HepG2 (cell line): ENCODE measurements at regions not wholly inside any gene's neighbourhood (a gene's known extent, or its start where the extent isn't known, plus 50 kb on each side); places are given as distances from the start of the nearest gene placed in this dataset.

ENCODE experiments used
- DBP ChIP-seq: sonication (generic); formaldehyde crosslinking; IDR thresholded peaks from 2 replicates; pipeline ENCODE4 v1.4.0; 2020; ENCODE audit warnings: missing genetic modification reagents; ENCODE audit errors: not compliant biosample characterization
- DMTF1 ChIP-seq: sonication (generic); formaldehyde crosslinking; IDR thresholded peaks from 2 replicates; pipeline ENCODE4 v1.4.0; 2020; ENCODE audit warnings: mild to moderate bottlenecking, missing genetic modification reagents
- ELF3 ChIP-seq: IDR thresholded peaks from 2 replicates; pipeline ENCODE4 v1.6.1; 2016; ENCODE audit warnings: missing genetic modification reagents, missing compliant biosample characterization
- ELK4 ChIP-seq: sonication (generic); formaldehyde crosslinking; IDR thresholded peaks from 2 replicates; pipeline ENCODE4 v1.9.0; 2021; ENCODE audit warnings: missing genetic modification reagents, borderline replicate concordance
- HIC2 ChIP-seq: sonication (generic); formaldehyde crosslinking; IDR thresholded peaks from 2 replicates; pipeline ENCODE4 v1.9.0; 2022; ENCODE audit warnings: low read depth, missing genetic modification reagents
- HNF4A ChIP-seq: sonication (generic); formaldehyde crosslinking; IDR thresholded peaks from 2 replicates; pipeline ENCODE4 v1.4.0; 2020; ENCODE audit warnings: missing genetic modification reagents
- HNRNPL ChIP-seq: fragments of 200-400 bp; formaldehyde crosslinking; IDR thresholded peaks from 2 replicates; pipeline ENCODE4 v1.6.1; 2017; ENCODE audit warnings: mild to moderate bottlenecking, low read depth, low read length
- MLLT10 ChIP-seq: sonication (generic); formaldehyde crosslinking; IDR thresholded peaks from 2 replicates; pipeline ENCODE4 v1.4.0; 2020; ENCODE audit warnings: missing genetic modification reagents
- MXI1 ChIP-seq: IDR thresholded peaks from 3 replicates; pipeline ENCODE4 v1.6.1; 2012; ENCODE audit warnings: low read depth, low read length, inconsistent platforms, borderline replicate concordance
- NFAT5 ChIP-seq: sonication (generic); formaldehyde crosslinking; IDR thresholded peaks from 2 replicates; pipeline ENCODE4 v1.4.0; 2020; ENCODE audit warnings: missing genetic modification reagents
- NFE2L1 ChIP-seq: sonication (generic); formaldehyde crosslinking; IDR thresholded peaks from 2 replicates; pipeline ENCODE4 v1.4.0; 2020; ENCODE audit warnings: missing genetic modification reagents, mild to moderate bottlenecking, borderline replicate concordance
- PRPF4 ChIP-seq: fragments of 200-400 bp; formaldehyde crosslinking; IDR thresholded peaks from 2 replicates; pipeline ENCODE4 v1.6.1; 2016; ENCODE audit warnings: low read length, low read depth; ENCODE audit not compliant: poor library complexity, severe bottlenecking
- STAT5B ChIP-seq: sonication (generic); formaldehyde crosslinking; IDR thresholded peaks from 2 replicates; pipeline ENCODE4 v1.4.0; 2020; ENCODE audit warnings: missing genetic modification reagents
- ZNF274 ChIP-seq: sonication (generic); formaldehyde crosslinking; IDR thresholded peaks from 2 replicates; pipeline ENCODE4 v1.5.1; 2020; ENCODE audit warnings: mild to moderate bottlenecking, missing genetic modification reagents
- ZNF282 ChIP-seq: fragments of 450-650 bp; IDR thresholded peaks from 2 replicates; pipeline ENCODE4 v1.6.1; 2018; ENCODE audit not compliant: partially characterized antibody
- ZNF296 ChIP-seq: sonication (generic); formaldehyde crosslinking; conservative IDR thresholded peaks from 2 replicates; pipeline ENCODE4 v1.5.0; 2020; ENCODE audit warnings: mild to moderate bottlenecking, missing genetic modification reagents
- ZNF367 ChIP-seq: sonication (generic); formaldehyde crosslinking; IDR thresholded peaks from 2 replicates; pipeline ENCODE4 v1.4.0; 2020; ENCODE audit warnings: missing genetic modification reagents, borderline replicate concordance
- ZNF468 ChIP-seq: sonication (generic); formaldehyde crosslinking; IDR thresholded peaks from 2 replicates; pipeline ENCODE4 v1.8.0; 2022; ENCODE audit warnings: mild to moderate bottlenecking, moderate library complexity, missing genetic modification reagents
- ZNF577 ChIP-seq: sonication (generic); formaldehyde crosslinking; IDR thresholded peaks from 2 replicates; pipeline ENCODE4 v1.4.0; 2020; ENCODE audit warnings: mild to moderate bottlenecking, low read depth, missing genetic modification reagents, borderline replicate concordance

GRCh38 chr5:92906798-92907376 is 674.1 kb downstream of the NR2F1-AS1 start (continued):
- TF ChIP-seq ZNF577: no peak
- TF ChIP-seq ELF3 (CRISPR knock-in tag): 0 out of 2 replicates have a peak, but pooled peaks have one; percentile 12
- TF ChIP-seq ZNF468 (CRISPR knock-in tag): no peak
- TF ChIP-seq NFE2L1 (CRISPR knock-in tag): no peak
- TF ChIP-seq STAT5B: no peak
- TF ChIP-seq MLLT10 (CRISPR knock-in tag): no peak
- no peak for TF ChIP-seq MXI1
- TF ChIP-seq PRPF4: no peak
- no peak for TF ChIP-seq ELK4 (CRISPR knock-in tag)
- TF ChIP-seq HNRNPL: no peak
- TF ChIP-seq HNF4A: peak; percentile 41; the same call in 1 of the 2 replicates
- no peak for TF ChIP-seq NFAT5 (CRISPR knock-in tag)
- no peak for TF ChIP-seq ZNF282
- no peak for TF ChIP-seq HIC2
- TF ChIP-seq ZNF274 (CRISPR knock-in tag): no peak
- no peak for TF ChIP-seq DBP (CRISPR knock-in tag)
- TF ChIP-seq ZNF296: no peak
- TF ChIP-seq ZNF367 (CRISPR knock-in tag): no peak
- TF ChIP-seq DMTF1: no peak
